HepG2 (cell line): ENCODE measurements at regions not wholly inside any gene's neighbourhood (a gene's known extent, or its start where the extent isn't known, plus 50 kb on each side); places are given as distances from the start of the nearest gene placed in this dataset.

Source experiments
- ATAC-seq: fragments of 200-7000 bp; cut with Tn5 transposase; 3 replicates; pipeline ENCODE4 v1.9.1; 2020; ENCODE audit warnings: mild to moderate bottlenecking, moderate library complexity
- BruUV-seq: library from RNA; stranded (reverse); fragments of 400-500 nt; replicated peaks from 2 replicates; lab custom pipeline; 2021; lab: Mats Ljungman, UMichigan
- CTCF ChIA-PET: fragments of 300-600 bp; formaldehyde crosslinking; extraction: SDS; loops from one replicate; lab custom pipeline; 2021; ENCODE audit warnings: low total read pairs, inconsistent platforms, low intra/inter-chr PET ratio; lab: Yijun Ruan, JAX
- POLR2A ChIA-PET: fragments of 350-600 bp; sonication (Branson Sonifier 250); formaldehyde crosslinking; loops from one replicate; lab custom pipeline; 2020; ENCODE audit warnings: antibody characterized with exemption, inconsistent platforms; lab: Yijun Ruan, JAX
- DNase-seq: peaks from one replicate; pipeline ENCODE4 v3.0.0-alpha.2; 2015; ENCODE audit warnings: low spot score
- FAIRE-seq: peaks from 3 replicates; lab custom pipeline; 2011; peaks lifted over from hg19 to GRCh38; lab: Jason Lieb, UNC
- H2AFZ ChIP-seq: one replicate; pipeline ENCODE4 v1.6.1; 2011; ENCODE audit warnings: low read length, inconsistent platforms
- H3K27ac ChIP-seq: fragments of 300-600 bp; 3 replicates; pipeline ENCODE4 v1.8.0; 2011; ENCODE audit warnings: mixed run types, mild to moderate bottlenecking, mixed read lengths, low read length, inconsistent platforms; ENCODE audit not compliant: insufficient read depth; ENCODE audit errors: extremely low read length
- H3K27me3 ChIP-seq, 2 experiments: fragments of 200-600 bp in 1 of 2; 2 replicates in 1 of 2; 3 replicates in 1 of 2; pipeline versions ENCODE4 v1.6.0 to v1.8.0; 2011; ENCODE audit warnings: low read length in 2 of 2, mild to moderate bottlenecking in 2 of 2, moderate library complexity in 2 of 2, inconsistent platforms in 1 of 2; ENCODE audit not compliant: insufficient read depth in 2 of 2, control insufficient read depth in 1 of 2
- H3K36me3 ChIP-seq, 2 experiments: fragments of 200-600 bp in 1 of 2; replicated peaks in 1 of 2; 2 replicates in 1 of 2; 3 replicates in 1 of 2; pipeline versions ENCODE4 v1.5.1 to v1.8.0; 2011; ENCODE audit warnings: low read length in 2 of 2, inconsistent platforms in 1 of 2; ENCODE audit not compliant: insufficient read depth in 2 of 2, control insufficient read depth in 1 of 2
- H3K4me1 ChIP-seq: 2 replicates; pipeline ENCODE4 v1.5.1; 2012; ENCODE audit warnings: low read length, inconsistent platforms; ENCODE audit not compliant: insufficient read depth
- H3K4me2 ChIP-seq: 2 replicates; pipeline ENCODE4 v1.6.0; 2011; ENCODE audit warnings: low read depth, low read length, inconsistent platforms
- H3K4me3 ChIP-seq, 3 experiments: fragments of 200-600 bp in 1 of 3; sonication (generic), shearing (Covaris generic) in 1 of 3; replicated peaks in 1 of 3; 2 replicates each; pipeline ENCODE4 v1.5.1; 2011 to 2016; ENCODE audit warnings: low read length in 3 of 3, inconsistent platforms in 2 of 3, low read depth in 2 of 3, mild to moderate bottlenecking in 2 of 3, control low read depth in 1 of 3, mixed read lengths in 1 of 3; ENCODE audit not compliant: insufficient read depth in 1 of 3
- H3K79me2 ChIP-seq: one replicate; pipeline ENCODE4 v1.6.1; 2011; ENCODE audit warnings: low read length, inconsistent platforms; ENCODE audit not compliant: insufficient read depth
- H3K9ac ChIP-seq: 2 replicates; pipeline ENCODE4 v1.6.0; 2011; ENCODE audit warnings: mild to moderate bottlenecking, low read depth, low read length, inconsistent platforms; ENCODE audit not compliant: insufficient read depth
- H3K9me3 ChIP-seq: 2 replicates; pipeline ENCODE4 v1.5.1; 2012; ENCODE audit warnings: mild to moderate bottlenecking, low read length
- H4K20me1 ChIP-seq: 2 replicates; pipeline ENCODE4 v1.6.0; 2011; ENCODE audit warnings: inconsistent platforms, mild to moderate bottlenecking, low read length, moderate library complexity; ENCODE audit not compliant: insufficient read depth
- CCAR2 ChIP-seq: fragments of 200-400 bp; formaldehyde crosslinking; optimal IDR thresholded peaks from 2 replicates; pipeline ENCODE3; 2018; ENCODE audit warnings: low read depth, mild to moderate bottlenecking, low read length, moderate library complexity
- DNMT3B ChIP-seq: conservative IDR thresholded peaks from 2 replicates; pipeline ENCODE4 v1.6.1; 2016; ENCODE audit warnings: missing biosample characterization, control low read depth
- GTF3A ChIP-seq: sonication (generic); formaldehyde crosslinking; conservative IDR thresholded peaks from 2 replicates; pipeline ENCODE4 v1.4.0; 2020; ENCODE audit warnings: mild to moderate bottlenecking, missing genetic modification reagents
- MAZ ChIP-seq, 2 experiments: sonication (generic) in 1 of 2; formaldehyde crosslinking in 1 of 2; IDR thresholded peaks; 2 replicates each; pipeline versions ENCODE4 v1.5.0 to v1.6.1; 2012 to 2020; ENCODE audit warnings: low read depth in 2 of 2, mild to moderate bottlenecking in 2 of 2, borderline replicate concordance in 1 of 2, improper control_type of control experiment in 1 of 2, low read length in 1 of 2, missing genetic modification reagents in 1 of 2, moderate library complexity in 1 of 2
- MEIS1 ChIP-seq: sonication (generic); formaldehyde crosslinking; IDR thresholded peaks from 2 replicates; pipeline ENCODE4 v1.9.0; 2021; ENCODE audit warnings: mild to moderate bottlenecking, missing genetic modification reagents, moderate library complexity, borderline replicate concordance
- POLR2AphosphoS5 ChIP-seq: IDR thresholded peaks from 2 replicates; pipeline ENCODE4 v1.6.1; 2012; ENCODE audit warnings: low read depth, low read length
- PPARG ChIP-seq: conservative IDR thresholded peaks from 2 replicates; pipeline ENCODE4 v1.6.1; 2016; ENCODE audit warnings: missing biosample characterization, missing genetic modification reagents
- PRDM15 ChIP-seq: sonication (generic); formaldehyde crosslinking; IDR thresholded peaks from 2 replicates; pipeline ENCODE4 v1.4.0; 2020; ENCODE audit warnings: missing genetic modification reagents
- SIX1 ChIP-seq: sonication (generic); formaldehyde crosslinking; IDR thresholded peaks from 2 replicates; pipeline ENCODE4 v1.4.0; 2020; ENCODE audit warnings: missing genetic modification reagents, borderline replicate concordance
- WGBS: methylation state at CpG from one replicate; pipeline ENCODE4 v1.1.6; 2017; ENCODE audit warnings: low lambda C conversion rate; 5-methylcytosine and 5-hydroxymethylcytosine counted together
- in situ Hi-C: cut with HindIII; loops from 2 replicates; pipeline ENCODE4 v1.10.0; 2017; ENCODE audit warnings: low pct_unique_long_range_greater_than_20kb; ENCODE audit not compliant: extremely low pct_ligation_motif_present
- intact Hi-C: fragments of 100-400 bp; cut with micrococcal nuclease; formaldehyde crosslinking; loops from one replicate; pipeline ENCODE4 v1.10.0; 2022; ENCODE audit not compliant: unreplicated experiment
- TF ChIP-seq, protein P1 (sequence below): sonication (generic); formaldehyde crosslinking; IDR thresholded peaks from 2 replicates; pipeline ENCODE4 v1.4.0; 2020; ENCODE audit warnings: mild to moderate bottlenecking, missing genetic modification reagents
- TF ChIP-seq, protein P2 (sequence below): sonication (generic); formaldehyde crosslinking; conservative IDR thresholded peaks from 2 replicates; pipeline ENCODE4 v1.8.1; 2023; ENCODE audit warnings: missing genetic modification reagents

GRCh38 chr6:113148566-113148965 is 708.6 kb upstream of the MARCKS start:
- CTCF ChIA-PET = no interaction called here
- H3K9ac ChIP-seq = no peak overlapping the region
- no peak overlapping the region for H3K27ac ChIP-seq
- no peak overlapping the region for H3K4me2 ChIP-seq
- DNase-seq (no peak), ATAC-seq (no peak), FAIRE-seq (no peak)
- POLR2A ChIA-PET = no interaction called here
- TF ChIP-seq PRDM15 (CRISPR knock-in tag) = no peak
- no peak for TF ChIP-seq MEIS1
- no peak for TF ChIP-seq DNMT3B (CRISPR knock-in tag)
- no peak for TF ChIP-seq GTF3A
- no TSS peak for BruUV-seq
- in situ Hi-C loops (no loop called here), intact Hi-C loops (no loop called here)
- no peaks in the 10 kb centered on the region for H3K36me3 ChIP-seq
- no peaks in the 10 kb centered on the region for H3K79me2 ChIP-seq
- H3K4me1 ChIP-seq = no peaks in the 10 kb centered on the region
- H3K27me3 ChIP-seq = no peaks in the 10 kb centered on the region
- no peaks in the 10 kb centered on the region for H3K9me3 ChIP-seq
- H4K20me1 ChIP-seq = no peaks in the 10 kb centered on the region
- no peak overlapping the region for H2AFZ ChIP-seq
- no peak overlapping the region for H3K4me3 ChIP-seq

GRCh38 chr6:113149511-113149910 is 707.6 kb upstream of the MARCKS start:
- in situ Hi-C loops = no loop called here
- Histone ChIP-seq H2AFZ (no peak overlapping the region), H3K4me2 (no peak overlapping the region), H3K4me3 (no peak overlapping the region), H3K27me3 (no peaks in the 10 kb centered on the region), H3K4me1 (no peaks in the 10 kb centered on the region), H3K36me3 (no peaks in the 10 kb centered on the region), H3K27ac (no peak overlapping the region), H3K9me3 (no peaks in the 10 kb centered on the region), H4K20me1 (no peaks in the 10 kb centered on the region), H3K9ac (no peak overlapping the region)
- intact Hi-C loops = no loop called here
- POLR2A ChIA-PET = no interaction called here
- ATAC-seq = no peak
- WGBS = 0% methylated on average over 1 of the region's 1 CpG
- no peak for DNase-seq
- no peak for FAIRE-seq
- TF ChIP-seq CCAR2 (no peak), POLR2AphosphoS5 (no peak), PPARG (CRISPR knock-in tag) (no peak), MAZ (IDR thresholded peaks at IDR 0.05; ENCODE audit: borderline replicate concordance, low read depth, low read length) (no peak), MAZ (CRISPR knock-in tag; IDR thresholded peaks at IDR 0.05; ENCODE audit: low read depth) (no peak), SIX1 (CRISPR knock-in tag) (no peak)
- TF ChIP-seq, protein P1, sequence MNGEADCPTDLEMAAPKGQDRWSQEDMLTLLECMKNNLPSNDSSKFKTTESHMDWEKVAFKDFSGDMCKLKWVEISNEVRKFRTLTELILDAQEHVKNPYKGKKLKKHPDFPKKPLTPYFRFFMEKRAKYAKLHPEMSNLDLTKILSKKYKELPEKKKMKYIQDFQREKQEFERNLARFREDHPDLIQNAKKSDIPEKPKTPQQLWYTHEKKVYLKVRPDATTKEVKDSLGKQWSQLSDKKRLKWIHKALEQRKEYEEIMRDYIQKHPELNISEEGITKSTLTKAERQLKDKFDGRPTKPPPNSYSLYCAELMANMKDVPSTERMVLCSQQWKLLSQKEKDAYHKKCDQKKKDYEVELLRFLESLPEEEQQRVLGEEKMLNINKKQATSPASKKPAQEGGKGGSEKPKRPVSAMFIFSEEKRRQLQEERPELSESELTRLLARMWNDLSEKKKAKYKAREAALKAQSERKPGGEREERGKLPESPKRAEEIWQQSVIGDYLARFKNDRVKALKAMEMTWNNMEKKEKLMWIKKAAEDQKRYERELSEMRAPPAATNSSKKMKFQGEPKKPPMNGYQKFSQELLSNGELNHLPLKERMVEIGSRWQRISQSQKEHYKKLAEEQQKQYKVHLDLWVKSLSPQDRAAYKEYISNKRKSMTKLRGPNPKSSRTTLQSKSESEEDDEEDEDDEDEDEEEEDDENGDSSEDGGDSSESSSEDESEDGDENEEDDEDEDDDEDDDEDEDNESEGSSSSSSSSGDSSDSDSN (CRISPR knock-in tag) = no peak
- TF ChIP-seq, protein P2, sequence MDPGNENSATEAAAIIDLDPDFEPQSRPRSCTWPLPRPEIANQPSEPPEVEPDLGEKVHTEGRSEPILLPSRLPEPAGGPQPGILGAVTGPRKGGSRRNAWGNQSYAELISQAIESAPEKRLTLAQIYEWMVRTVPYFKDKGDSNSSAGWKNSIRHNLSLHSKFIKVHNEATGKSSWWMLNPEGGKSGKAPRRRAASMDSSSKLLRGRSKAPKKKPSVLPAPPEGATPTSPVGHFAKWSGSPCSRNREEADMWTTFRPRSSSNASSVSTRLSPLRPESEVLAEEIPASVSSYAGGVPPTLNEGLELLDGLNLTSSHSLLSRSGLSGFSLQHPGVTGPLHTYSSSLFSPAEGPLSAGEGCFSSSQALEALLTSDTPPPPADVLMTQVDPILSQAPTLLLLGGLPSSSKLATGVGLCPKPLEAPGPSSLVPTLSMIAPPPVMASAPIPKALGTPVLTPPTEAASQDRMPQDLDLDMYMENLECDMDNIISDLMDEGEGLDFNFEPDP (CRISPR knock-in tag) = no peak
- TF ChIP-seq, all 625 proteins: peak for 0
- no TSS peak for BruUV-seq
- no peaks in the 10 kb centered on the region for H3K79me2 ChIP-seq
- CTCF ChIA-PET = no interaction called here
